ENCODE measurements at regions not wholly inside any gene's neighbourhood (a gene's known extent, or its start where the extent isn't known, plus 50 kb on each side); places are given as distances from the start of the nearest gene placed in this dataset.
A peak's percentile ranks its signal among the peaks of the same experiment; 100 is the strongest.

DNA sequence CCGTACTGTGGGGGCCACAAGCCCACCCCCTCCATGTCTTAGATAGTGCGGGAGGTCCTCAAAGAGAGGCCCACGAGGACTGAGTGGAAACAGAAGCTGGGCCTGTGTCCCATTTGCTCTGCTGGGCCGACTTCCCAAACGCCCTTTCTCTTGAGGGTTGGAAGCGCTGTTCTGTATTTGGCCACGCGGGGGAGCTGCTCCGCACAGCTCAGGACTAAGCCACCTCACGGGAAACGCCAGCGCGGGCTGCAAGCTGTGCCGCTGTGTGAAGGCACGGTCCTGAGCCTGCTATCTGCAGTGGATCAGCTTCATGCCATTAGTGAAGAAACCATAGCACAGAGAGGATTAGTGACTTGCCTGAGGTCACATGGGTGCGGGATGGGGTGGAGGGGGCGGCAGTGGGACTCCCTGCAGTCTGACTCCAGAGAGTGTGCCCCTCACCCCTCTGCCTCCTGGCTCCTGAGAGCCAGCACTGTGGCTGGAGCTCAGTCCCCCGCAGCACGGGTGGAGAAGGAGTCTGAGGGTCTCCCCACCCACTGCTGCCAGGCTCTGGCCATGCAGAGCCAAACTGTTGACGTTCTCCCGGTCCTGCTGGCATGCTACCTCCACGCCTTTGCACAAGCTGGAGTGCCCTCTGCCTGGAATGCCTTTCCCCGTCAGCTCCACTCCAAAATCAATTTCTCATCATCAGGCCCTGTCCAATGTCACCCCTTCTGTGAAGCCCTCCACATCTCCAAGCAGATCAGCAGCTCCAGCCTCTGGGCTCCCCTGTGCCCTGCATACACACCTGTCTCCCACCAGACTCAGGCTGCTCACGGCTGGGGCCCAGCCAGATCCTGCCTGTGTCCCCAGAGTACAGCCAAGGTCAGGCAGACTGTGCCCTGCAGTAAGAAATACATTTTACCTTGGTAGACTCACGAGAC is 51.5 kb upstream of the LRRC32 start:
- peak; percentile 92 for DNase-seq

DNA sequence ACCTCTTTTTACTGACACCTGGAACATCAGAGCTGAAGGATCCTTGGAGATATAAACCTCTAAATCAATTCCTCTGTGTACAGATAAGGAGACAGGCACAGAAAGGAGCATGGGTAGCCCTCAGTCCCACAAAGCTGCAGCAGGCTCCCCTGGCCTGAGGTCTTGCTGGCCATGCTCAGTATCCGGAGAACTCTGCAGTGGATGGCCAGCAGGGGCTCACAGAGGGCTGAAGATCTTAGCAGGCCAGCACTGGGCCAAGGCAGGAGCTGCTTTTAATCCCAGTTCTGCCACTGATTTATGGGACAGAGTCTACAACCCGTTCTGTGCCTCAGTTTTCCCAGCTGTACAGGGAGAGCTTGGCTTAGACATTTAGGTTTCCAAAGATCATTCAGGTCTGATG is 52.6 kb upstream of the LRRC32 start:
- no peak for DNase-seq

DNA sequence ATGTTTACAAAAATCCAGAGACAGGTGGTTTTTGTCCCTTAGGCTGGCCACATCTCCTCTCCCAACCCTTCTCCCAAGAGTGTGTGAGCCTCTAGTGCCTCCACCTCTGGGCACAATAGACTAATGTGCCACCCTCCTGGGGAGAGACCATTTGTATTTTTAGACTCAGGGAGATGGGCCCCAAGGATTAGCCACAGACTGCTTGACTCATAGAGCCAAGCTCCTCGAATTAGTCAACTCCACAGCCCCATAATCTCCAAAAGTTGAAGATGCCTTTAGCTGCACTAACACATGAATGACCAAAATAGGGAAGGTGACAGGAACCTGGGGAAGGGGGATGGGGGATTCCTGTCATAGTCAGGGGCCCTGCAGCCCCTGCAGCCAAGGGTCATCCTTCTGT is 53.0 kb upstream of the LRRC32 start:
- DNase-seq: no peak

DNA sequence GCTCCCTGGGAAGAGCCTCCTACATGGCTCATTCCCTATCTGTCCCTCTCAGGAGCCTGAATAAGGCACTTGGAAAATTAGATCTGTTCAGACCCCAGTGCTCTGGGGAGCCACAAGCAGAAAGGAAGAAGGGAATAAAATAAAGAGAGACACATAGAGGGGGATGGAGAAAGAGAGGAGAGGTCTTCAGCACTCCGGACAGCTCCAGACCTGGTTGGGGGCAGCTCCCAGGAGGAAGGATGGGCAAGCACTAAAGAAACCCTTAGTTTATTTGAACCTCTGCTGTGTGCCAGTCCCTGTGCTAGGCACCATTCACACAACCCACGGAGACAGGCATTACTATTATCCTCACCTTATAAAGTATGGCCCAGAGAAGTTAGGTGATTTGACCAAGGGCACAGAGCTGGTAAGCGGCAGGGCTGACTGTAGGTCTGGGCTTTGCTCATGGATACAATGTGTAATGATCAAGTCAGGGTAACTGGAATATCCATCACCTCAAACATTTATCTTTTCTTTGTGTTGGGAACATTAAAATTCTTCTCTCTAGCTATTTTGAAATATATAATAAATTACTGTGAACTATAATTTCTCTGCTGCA is 53.7 kb upstream of the LRRC32 start:
- no peak for DNase-seq

DNA sequence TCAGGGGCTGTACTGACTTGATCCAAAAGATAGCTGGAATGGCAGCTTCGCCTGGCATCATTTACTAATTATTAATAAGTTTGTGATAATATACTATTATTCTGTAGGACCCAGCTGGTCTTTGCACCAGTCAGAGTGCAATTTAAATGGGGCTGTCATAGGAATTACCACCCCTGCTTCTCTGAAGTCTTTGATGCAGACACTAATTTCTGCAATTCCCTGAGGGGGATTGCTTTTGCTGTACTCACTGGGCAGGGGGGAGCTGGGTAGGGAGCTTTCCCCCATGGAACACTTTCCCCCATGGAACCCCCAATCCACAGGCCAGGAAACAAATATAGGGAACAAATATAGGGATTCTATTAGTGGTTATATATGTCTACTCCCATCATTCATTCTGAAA is 54.9 kb upstream of the TSKU start:
- no peak for DNase-seq

DNA sequence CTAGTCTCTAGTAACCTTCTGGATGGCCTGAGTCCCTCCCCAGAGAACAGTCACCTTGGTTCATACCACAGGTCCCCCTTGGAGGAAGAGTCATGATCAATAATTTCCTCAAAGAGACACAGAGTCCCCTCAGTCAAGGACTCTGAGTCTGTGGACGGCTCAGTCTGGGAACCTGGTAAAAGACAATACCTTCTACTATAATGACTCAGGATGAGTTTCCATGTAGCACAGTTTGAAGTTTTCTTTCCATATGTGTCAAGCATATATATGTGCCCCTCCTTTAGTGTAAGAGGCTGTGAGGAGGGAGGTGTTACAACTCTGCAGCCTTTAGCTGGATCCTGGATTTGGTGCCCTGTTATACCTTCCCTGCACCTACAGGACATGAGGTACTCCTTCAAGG is 54.4 kb upstream of the TSKU start:
- no peak for DNase-seq

DNA sequence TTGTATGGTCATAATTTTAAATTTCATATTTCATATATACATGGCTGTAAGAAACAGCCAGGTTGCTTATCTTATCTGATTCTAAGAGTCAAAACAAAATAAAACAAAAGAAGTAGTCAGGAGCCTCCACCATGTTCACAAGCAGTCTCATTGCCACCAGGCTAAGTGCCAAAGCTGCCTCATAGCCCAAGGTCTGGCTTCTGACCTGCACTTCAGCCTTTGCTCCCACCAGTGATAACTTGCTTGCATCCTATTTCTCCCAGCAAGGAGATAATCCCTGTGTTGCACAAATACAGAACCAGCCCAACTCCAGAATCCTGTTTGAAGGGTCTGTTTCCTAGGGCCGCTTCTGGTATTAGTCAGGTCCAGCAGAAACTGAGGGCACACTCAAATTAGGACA is 53.9 kb upstream of the TSKU start:
- DNase-seq: no peak

DNA sequence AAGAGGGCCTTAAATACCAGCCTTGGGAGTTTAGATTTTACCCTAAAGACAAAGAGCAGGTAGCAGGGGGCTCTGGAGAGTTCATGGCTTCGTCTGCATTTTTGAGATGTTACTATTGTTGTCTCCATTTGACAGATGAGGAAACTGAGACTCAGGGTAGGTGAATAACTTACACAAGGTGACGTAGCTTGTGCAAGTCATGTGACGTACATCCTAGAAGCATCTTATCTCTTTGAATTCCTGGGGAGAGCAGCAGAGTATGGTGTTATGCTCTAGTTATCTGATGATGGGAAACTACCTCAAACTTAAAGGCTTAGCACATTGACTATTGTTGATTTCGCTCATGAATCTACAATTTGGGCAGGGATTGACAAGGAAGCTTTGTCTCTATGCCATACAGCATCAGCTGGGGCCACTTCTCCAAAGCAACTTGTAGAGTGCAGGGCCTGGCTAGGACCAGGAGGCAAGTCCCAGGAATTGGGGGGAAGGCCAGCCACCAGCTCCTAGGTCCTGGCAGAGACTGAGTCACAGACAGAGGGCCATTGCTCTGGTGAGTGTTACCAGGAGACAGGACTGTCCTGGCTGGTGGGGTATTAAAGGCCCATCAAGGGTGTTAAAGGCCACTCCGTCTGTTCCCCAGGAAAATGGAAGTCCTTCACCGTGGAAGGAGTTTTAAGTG is 52.1 kb upstream of the TSKU start:
- DNase-seq: no peak

DNA sequence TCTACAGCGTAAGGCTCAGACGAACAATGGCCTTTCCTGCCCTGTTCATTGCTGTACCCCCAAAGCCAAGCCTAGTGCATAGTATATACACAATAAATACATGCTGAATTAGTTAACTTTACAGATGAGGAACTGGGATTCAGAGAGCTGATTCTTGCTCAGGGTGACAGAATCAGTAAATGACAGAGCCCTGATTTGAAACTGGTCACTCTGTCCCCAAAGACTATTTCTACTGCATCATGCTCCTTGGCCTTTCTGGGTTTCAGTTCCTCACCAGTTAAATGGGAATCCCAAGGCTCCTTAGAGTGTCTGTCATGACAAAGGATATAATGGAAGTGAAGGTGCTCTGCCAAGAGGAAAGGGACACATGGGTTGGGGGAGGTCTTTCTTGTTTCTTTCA is 50.5 kb upstream of the TSKU start:
- DNase-seq: no peak

All from tongue (tissue), 1 donor.